ENCODE measurements at regions not wholly inside any gene's neighbourhood (a gene's known extent, or its start where the extent isn't known, plus 50 kb on each side); places are given as distances from the start of the nearest gene placed in this dataset.
A peak's percentile ranks its signal among the peaks of the same experiment; 100 is the strongest.
"Not testable (repeated sequence)": the region's sequence is repeated elsewhere in the genome, so short reads cannot be mapped to it uniquely, and the experiment has no call there.

GRCh38 chr7:47089461-47089860 is 492.4 kb downstream of the TNS3 start:
- no peak for DNase-seq (ENCODE audit: low read depth in 3 of 3)

DNA sequence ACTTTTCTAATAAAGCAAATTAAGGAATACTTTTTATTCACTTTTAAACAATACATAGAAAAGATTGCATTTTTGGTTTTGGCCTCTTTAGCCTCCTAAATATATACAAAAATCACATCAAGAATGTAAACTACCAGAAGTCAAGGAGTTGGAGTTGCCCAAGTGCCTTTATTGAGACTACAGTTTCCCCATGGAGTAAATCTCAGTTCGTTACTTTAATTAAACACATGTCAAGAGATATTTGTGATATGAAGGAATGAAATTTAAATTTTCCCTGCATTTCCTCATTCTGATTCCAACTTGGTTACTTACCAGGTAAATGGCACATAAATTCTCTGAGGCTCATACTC is 492.9 kb downstream of the TNS3 start:
- DNase-seq (ENCODE audit: low read depth in 3 of 3), result no peak

DNA sequence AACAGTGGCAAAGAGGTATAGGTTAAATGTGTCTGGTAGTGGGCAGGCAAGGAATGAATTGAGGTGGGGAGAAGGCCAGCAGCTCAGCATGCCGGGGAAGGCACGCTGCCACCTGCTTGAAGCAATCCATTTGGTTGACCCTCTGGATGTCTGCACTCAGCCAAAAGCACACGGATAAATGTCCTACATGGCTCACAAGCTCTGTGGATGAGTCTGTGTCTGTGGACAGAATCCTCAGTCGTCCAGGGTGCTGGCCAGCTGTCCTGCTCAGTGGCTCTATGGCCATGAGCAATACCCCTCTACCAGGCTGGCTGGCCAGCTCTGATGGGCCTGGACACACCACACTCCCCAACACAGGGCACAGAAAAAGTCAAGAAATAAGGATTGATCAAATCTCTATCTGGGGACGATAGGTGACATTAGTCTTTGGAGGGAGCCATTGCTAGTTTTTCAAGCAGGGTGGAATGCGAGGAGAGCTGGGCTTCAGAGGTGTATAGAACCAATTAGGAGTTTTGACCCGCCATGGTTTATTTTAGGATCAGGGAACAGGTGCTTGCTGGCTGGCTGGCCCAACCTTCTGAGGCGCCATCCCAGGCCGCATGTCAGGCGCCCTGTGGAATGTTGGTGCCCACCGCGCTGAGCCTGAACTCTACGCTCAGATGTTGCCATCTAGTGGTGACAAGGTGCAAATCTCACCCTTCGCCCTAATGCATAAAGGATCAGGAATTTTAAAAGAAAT is 493.4 kb downstream of the TNS3 start:
- DNase-seq (ENCODE audit: low read depth in 3 of 3), result peak in 1 of 3 experiments; percentile 5

DNA sequence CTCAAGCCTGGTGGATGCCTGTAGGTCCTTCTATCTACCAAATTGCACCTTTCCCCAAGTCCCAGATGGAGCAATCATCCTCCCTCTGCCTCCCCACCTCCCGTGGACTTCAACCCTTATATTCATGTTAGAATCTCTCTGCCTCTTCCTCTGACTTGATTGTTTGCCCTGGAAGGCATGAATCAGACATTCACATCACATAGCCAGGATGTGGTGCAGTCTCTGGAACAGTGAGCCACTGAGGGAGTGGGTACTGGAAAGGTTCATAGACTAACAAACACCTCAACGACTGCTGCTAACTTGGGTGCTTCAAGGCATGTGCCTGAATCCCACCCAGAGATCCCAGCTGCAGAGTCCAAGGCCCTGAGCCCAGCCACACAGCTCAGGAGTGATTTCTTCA is 494.0 kb downstream of the TNS3 start:
- DNase-seq (ENCODE audit: low read depth in 3 of 3), result no peak

DNA sequence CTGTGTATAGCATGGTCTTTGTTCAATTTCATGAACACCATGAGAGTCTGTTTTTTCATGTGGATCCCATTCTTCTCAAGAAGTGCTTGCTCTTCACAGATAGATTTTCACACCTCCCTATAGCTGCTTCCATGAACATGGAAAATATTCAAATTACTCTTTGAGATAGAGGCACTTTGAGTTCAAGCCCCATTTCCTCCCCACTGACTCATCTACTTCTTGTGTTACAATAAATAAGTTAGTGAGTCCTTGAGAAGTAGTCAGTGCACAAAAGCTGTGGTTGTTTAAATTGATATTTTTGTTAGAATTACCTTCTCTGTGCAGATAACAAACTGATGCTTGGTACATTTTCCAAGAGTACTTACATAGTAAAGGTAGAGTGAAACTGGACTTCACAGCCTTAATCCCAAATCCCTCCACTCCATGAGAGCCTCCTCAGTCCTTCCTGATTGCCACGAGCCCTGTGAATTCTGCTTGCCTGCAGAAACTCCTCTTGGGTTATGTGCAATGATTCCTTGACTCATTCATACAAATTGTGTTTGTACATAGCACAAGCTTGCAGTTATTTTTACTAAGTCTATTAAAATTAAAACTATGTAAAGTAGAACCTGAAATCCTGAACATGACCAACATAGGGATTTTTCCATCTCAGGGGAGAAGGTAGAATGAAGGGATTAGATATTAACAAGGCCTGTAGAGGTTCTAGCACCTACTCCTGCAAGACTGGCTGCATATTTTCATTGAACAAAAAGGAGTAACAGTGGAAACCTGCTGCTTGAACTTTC is 496.2 kb downstream of the TNS3 start:
- DNase-seq (ENCODE audit: low read depth in 3 of 3), result no peak

DNA sequence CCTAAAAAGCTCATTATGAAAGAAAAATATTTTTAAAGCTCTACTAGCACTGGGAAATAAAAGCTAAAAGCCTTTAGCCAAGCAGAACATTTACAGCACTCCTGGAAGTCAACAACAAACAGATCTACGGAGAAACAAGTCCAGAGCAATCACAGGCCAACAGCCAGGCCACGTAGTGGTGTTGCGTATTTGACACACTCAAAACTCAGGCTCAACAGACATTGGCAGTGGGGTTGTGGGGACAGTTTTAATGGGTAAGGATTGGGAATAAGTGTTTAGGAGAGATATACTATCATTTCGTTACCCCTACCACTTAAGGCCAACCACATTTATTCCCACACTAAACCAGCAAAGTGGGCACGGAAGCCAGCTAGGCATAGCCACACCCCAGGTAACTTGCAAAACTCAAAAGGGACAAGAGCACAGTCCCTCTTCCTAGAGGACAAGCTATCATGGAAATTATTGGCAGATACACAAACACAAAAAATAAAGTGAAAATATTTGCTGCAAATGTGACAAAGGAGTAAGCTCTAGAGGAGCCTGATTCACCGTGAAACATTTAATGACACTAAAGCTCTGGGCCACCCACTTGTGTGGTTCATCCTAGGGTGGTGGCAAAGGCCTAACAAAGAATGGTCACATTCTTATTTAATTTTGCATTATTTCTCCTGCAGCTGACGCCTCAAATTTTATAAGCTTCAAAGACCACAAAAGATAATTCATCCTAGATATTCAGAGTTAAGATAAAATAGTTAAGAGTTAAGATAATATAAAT is 498.2 kb downstream of the TNS3 start:
- DNase-seq (ENCODE audit: low read depth in 3 of 3), result no peak

DNA sequence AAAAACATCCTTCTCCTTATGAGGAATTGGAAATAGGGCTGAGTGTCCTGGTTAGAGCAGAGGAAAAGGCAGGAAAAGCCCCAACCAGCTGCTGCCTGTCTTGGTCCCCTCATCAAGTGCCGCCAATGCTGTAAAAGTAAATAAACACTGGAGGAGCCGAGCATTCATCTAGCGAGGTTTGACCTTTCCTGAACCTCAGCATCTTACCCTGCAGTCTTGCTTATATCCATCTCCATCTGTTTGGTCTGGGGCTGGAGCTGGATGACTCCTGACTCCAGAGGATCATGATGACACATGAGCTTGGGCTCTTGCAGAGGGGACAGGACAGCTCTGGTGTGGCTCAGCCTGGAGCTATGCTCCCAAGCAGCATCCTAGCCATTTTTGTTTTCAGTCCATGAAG is 501.1 kb downstream of the TNS3 start:
- DNase-seq (ENCODE audit: low read depth in 3 of 3), result no peak

DNA sequence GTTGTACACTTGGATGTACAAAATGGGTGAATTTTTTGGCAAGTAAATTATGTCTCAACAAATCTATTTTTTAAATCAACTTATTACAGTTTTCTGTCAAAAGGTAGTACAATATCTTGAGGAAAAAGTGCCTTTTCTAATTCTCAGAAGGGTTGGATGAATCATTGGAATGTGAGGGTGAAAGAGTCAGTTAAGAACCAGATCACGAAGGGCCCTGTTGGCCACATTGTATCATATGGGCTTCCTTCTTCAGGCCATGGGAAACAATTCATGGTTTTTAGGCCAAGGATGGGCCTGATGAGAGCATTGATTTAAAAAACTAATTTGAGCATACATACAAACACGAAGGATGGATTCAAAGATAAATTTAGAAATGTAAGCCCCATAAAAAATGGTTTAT is 503.7 kb downstream of the TNS3 start:
- no peak for DNase-seq (ENCODE audit: low read depth in 3 of 3)

DNA sequence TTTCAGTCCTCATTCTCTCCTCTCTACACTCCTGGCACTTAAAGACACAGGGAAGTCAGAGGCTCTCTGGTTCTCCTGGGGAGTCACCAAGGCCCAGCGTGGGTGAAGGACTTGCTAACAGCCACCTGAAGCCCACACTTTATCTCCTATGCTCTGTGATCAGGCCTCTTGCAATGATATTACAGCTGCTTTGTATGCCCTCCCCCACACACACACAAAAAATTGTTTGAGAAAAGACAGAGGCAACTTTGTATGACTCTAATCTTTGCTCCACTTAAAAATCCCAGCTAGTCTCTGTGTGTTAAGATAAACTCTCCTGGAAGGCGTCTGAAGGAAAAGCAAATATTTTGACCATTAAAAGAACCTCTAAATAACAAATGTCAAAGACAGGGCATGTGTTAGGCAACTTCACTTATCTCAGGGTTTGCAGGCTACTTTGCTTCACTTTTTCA is 507.2 kb downstream of the TNS3 start:
- no peak for DNase-seq (ENCODE audit: low read depth in 3 of 3)

DNA sequence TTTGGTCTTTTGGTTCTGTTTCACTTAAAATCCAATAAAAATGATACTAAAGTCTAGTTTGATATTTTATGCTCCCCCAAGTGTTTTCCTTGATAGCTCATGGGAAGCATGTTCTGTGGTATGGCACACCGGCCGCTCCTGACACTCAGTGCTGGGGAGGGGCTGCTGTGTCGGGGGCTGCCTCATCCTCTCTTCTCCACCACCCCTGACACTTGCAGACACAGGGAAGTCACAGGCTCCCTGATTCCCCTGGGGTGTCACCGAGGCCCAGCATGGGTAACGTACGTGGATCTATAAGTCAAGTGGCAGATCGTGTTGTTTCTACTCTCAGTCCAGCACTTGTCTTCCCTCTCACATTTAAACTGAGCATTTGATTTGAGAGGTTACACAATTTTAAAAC is 508.6 kb downstream of the TNS3 start:
- no peak for DNase-seq (ENCODE audit: low read depth in 3 of 3)

DNA sequence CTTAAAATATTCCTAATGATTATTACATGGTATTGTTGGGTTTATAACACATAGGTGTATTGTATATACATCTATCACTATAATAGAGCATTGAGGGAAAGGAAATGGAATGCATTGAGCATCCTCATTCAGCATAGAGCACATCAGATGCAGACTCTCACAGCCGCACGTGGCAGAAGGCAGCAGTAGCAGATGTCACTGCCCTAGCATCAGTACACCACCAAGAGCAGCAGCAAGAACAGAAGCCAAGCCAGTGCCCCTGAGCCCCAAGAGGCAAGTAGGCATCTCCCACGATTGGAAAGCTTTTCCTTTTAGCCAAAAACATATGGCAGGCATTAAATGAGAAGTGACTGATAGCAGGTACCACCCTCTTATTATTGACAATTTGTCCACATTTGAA is 510.0 kb downstream of the TNS3 start:
- DNase-seq (ENCODE audit: low read depth in 3 of 3), result no peak

GRCh38 chr7:47069385-47070076 is 512.4 kb downstream of the TNS3 start:
- no peak for DNase-seq (ENCODE audit: low read depth in 3 of 3)

- DNase-seq (ENCODE audit: low read depth in 3 of 3), result no peak
Measured at GRCh38 chr7:47066976-47067614, 514.8 kb downstream of the TNS3 start.

GRCh38 chr7:47056731-47057130 is 525.2 kb downstream of the TNS3 start:
- DNase-seq (ENCODE audit: low read depth in 3 of 3), result no peak

- not testable (repeated sequence) for DNase-seq (ENCODE audit: low read depth in 3 of 3)
Measured at GRCh38 chr7:47052541-47053208, 529.2 kb downstream of the TNS3 start.

DNA sequence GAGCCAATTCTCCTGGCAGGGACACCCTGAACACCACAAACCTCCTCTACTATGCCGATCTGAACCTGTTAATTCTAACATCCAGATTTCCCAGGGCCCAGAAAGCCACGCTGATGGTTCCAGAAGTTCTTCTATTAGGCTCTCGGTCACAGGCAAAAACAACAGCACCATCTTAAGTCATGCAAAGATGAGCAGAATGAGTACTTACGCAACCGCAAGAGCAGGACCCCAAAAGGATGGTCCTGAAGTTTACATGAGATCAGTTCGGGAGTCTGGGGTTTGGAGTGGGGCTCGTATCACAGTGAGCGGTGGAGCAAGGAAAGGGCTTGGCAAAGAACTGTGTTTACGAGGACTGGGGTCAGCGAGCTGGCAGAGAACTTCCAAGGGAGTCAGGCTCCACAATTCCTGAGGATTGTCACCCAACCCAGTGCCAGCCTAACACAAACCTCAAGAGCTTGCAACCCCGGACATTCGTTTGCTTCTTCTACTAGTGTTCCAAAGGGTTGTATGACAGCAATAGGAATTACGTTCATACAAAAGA is 532.6 kb downstream of the TNS3 start:
- no peak for DNase-seq (ENCODE audit: low read depth in 3 of 3)

GRCh38 chr7:47047384-47047783 is 534.5 kb downstream of the TNS3 start:
- no peak for DNase-seq (ENCODE audit: low read depth in 3 of 3)

DNA sequence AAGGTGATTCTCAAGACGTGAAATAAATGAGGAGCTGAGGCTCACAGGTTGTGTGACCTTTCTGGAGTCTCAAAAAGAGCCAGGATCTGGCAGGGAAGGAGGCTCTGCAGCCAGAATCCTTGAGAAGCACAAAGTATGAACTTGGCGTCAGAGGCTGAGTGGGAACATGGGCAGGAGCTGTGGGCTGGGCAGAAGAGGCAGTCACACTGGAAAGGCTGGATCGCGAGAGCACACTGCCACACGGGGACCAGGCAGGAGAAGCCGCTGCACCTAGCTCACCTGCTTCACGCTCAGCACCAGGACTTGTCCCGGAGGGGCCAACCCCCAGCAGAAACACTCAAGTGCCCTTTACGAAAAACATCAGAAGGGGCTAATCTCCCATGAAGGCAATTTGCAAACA is 535.0 kb downstream of the TNS3 start:
- no peak for DNase-seq (ENCODE audit: low read depth in 3 of 3)

GRCh38 chr7:47045207-47046051 is 536.5 kb downstream of the TNS3 start:
- DNase-seq (ENCODE audit: low read depth in 3 of 3), result no peak

DNA sequence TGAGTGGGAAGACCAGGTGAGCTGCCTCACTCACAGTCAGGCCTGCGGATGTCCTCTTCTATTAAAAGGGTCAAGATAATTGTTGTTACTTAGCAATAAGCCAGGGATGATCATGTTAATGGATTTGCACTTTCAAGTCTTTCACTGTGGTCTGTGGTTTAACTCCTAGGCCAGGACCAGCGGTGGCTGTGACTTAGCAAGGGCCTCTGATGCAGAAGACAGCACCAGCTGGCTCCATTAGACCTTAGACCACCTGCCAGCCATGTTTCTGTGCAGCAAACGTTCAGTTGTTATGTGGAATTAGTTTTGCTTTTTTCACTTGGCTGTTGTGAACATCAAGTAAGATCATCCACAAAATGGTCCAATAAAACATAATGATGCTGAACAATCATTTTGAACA is 537.3 kb downstream of the TNS3 start:
- no peak for DNase-seq (ENCODE audit: low read depth in 3 of 3)
